Effector memory CD4-positive, alpha-beta T cell (primary cell): ENCODE measurements at regions not wholly inside any gene's neighbourhood (a gene's known extent, or its start where the extent isn't known, plus 50 kb on each side); places are given as distances from the start of the nearest gene placed in this dataset.

Source experiments
- DNase-seq, 3 donors: peaks; one replicate each; pipeline ENCODE4 v3.0.0-alpha.2; 2020
- H3K27ac ChIP-seq: 2 replicates; pipeline ENCODE4 v1.7.0; 2013; ENCODE audit warnings: mild to moderate bottlenecking, low read length, moderate library complexity; ENCODE audit not compliant: insufficient read depth, poor library complexity, severe bottlenecking
- H3K27me3 ChIP-seq: replicated peaks from 2 replicates; pipeline ENCODE4 v1.7.0; 2013; ENCODE audit warnings: mild to moderate bottlenecking, low read length; ENCODE audit not compliant: insufficient read depth, control insufficient read depth, poor library complexity, severe bottlenecking
- H3K36me3 ChIP-seq: 2 replicates; pipeline ENCODE4 v1.7.0; 2013; ENCODE audit warnings: mild to moderate bottlenecking, low read length, moderate library complexity; ENCODE audit not compliant: control insufficient read depth, insufficient read depth
- H3K4me1 ChIP-seq: 2 replicates; pipeline ENCODE4 v1.7.0; 2013; ENCODE audit warnings: low read length, mild to moderate bottlenecking; ENCODE audit not compliant: control insufficient read depth, insufficient read depth, poor library complexity, severe bottlenecking
- H3K4me3 ChIP-seq: 2 replicates; pipeline ENCODE4 v1.7.0; 2013; ENCODE audit warnings: low read length, low read depth, mild to moderate bottlenecking; ENCODE audit not compliant: insufficient read depth, poor library complexity, severe bottlenecking
- H3K9me3 ChIP-seq: 2 replicates; pipeline ENCODE4 v1.7.0; 2013; ENCODE audit warnings: mild to moderate bottlenecking, low read length, moderate library complexity; ENCODE audit not compliant: control insufficient read depth

- Histone ChIP-seq H3K9me3 (no peaks in the 10 kb centered on the region), H3K27me3 (no peaks in the 10 kb centered on the region), H3K36me3 (no peaks in the 10 kb centered on the region), H3K4me3 (no peak overlapping the region), H3K27ac (no peak overlapping the region), H3K4me1 (peaks cover 3% of the 10 kb centered on the region)
- peak in 2 of 3 donors; percentile 2 to 11 for DNase-seq
These were observed 345.0 kb downstream of the REEP3 start for GRCh38 chr10:63866075-63866746.

DNA sequence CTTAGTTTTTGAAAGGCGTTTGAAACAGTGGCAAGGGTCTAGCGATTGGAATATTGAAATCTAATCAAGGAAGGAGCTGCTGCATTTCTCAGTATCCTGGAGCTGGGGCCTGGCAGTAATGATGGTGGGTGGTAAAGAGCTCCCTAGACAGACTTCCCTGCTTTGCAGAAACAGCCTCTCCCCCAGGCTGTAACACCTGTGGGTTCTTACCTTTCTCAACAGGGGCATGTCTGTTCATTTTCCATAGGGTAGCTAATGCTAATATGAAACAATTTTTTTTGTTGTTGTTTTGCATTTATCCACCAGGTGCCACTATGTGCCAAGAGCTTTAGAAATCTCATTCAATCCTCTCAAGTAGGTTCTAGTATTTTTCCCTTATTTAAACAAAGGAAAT lies 345.5 kb downstream of the REEP3 start:
- Histone ChIP-seq H3K9me3 (no peaks in the 10 kb centered on the region), H3K4me1 (peaks cover 3% of the 10 kb centered on the region), H3K36me3 (no peaks in the 10 kb centered on the region), H3K4me3 (no peak overlapping the region), H3K27ac (no peak overlapping the region), H3K27me3 (no peaks in the 10 kb centered on the region)
- DNase-seq, result no peak

- no peaks in the 10 kb centered on the region for H3K27me3 ChIP-seq
- H3K4me1 ChIP-seq, result no peaks in the 10 kb centered on the region
- H3K36me3 ChIP-seq, result no peaks in the 10 kb centered on the region
- no peak overlapping the region for H3K27ac ChIP-seq
- no peak for DNase-seq
- no peak overlapping the region for H3K4me3 ChIP-seq
- no peaks in the 10 kb centered on the region for H3K9me3 ChIP-seq
These were observed 357.2 kb downstream of the REEP3 start for GRCh38 chr10:63878428-63878827.

DNA sequence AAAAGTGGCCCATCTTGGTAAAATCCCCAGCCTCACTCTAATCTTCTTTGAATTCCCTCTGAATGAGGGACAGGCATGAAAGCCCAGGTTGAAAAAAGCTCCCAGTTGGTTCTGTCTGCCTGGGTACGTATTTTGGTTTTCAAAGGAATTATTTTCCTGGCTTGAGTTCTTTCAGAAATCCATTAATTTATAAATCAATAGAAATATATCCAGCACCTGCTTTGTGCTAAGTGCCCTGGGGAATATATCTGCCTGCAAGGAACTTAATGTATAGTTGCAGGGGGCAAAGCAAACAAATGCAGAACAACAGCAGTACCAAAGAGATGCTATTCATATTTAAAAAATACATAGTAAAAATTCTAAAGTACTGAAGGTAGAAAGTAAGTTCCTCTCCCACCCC lies 362.7 kb downstream of the REEP3 start:
- no peaks in the 10 kb centered on the region for H3K4me1 ChIP-seq
- H3K27me3 ChIP-seq, result no peaks in the 10 kb centered on the region
- no peak overlapping the region for H3K27ac ChIP-seq
- no peaks in the 10 kb centered on the region for H3K9me3 ChIP-seq
- no peak overlapping the region for H3K4me3 ChIP-seq
- H3K36me3 ChIP-seq, result no peaks in the 10 kb centered on the region
- DNase-seq, result no peak

- H3K27ac ChIP-seq, result no peak overlapping the region
- no peak overlapping the region for H3K4me3 ChIP-seq
- DNase-seq, result no peak
- H3K9me3 ChIP-seq, result no peaks in the 10 kb centered on the region
- H3K4me1 ChIP-seq, result no peaks in the 10 kb centered on the region
- H3K27me3 ChIP-seq, result no peaks in the 10 kb centered on the region
- H3K36me3 ChIP-seq, result no peaks in the 10 kb centered on the region
These were observed 363.2 kb downstream of the REEP3 start for GRCh38 chr10:63884426-63884825.

GRCh38 chr10:63885156-63885555 lies 364.0 kb downstream of the REEP3 start:
- no peak overlapping the region for H3K27ac ChIP-seq
- no peak for DNase-seq
- H3K36me3 ChIP-seq, result no peaks in the 10 kb centered on the region
- no peaks in the 10 kb centered on the region for H3K27me3 ChIP-seq
- no peaks in the 10 kb centered on the region for H3K9me3 ChIP-seq
- no peak overlapping the region for H3K4me3 ChIP-seq
- no peaks in the 10 kb centered on the region for H3K4me1 ChIP-seq

GRCh38 chr10:63886281-63887022 lies 365.3 kb downstream of the REEP3 start:
- Histone ChIP-seq H3K4me3 (no peak overlapping the region), H3K36me3 (no peaks in the 10 kb centered on the region), H3K27ac (no peak overlapping the region), H3K27me3 (peaks cover 2% of the 10 kb centered on the region), H3K9me3 (no peaks in the 10 kb centered on the region), H3K4me1 (no peaks in the 10 kb centered on the region)
- no peak for DNase-seq

DNA sequence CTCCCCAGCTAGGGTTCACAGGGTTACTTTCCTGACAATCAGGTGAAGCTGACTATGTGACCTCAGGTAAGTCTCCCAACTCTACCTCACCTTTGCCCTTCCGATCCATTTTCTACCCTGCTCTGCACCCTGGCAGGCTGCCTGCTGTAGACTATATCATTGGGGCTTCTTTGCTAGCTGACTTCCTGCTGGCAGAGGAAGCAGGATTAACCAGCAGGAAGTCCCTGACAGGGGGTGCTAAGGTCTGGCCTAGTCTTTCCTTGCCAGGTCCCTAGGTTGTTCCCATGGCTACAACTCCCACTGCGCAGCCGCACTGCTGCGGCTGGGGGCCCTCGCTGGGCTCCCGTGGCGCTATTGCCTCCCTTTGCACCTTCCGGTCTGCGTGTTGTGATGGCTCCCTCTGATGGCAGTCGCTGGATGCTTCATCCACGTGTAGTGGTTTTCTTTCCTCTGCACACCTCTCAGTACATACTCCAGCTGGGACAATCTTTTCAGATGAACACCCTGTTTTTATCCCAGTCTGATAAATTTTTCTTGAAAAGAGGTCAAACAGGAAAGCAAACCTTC lies 365.9 kb downstream of the REEP3 start:
- no peak overlapping the region for H3K27ac ChIP-seq
- H3K27me3 ChIP-seq, result peaks cover 2% of the 10 kb centered on the region
- H3K4me3 ChIP-seq, result no peak overlapping the region
- H3K36me3 ChIP-seq, result no peaks in the 10 kb centered on the region
- no peak for DNase-seq
- H3K4me1 ChIP-seq, result no peaks in the 10 kb centered on the region
- H3K9me3 ChIP-seq, result no peaks in the 10 kb centered on the region

GRCh38 chr10:63887600-63888370 lies 366.6 kb downstream of the REEP3 start:
- no peak for DNase-seq
- Histone ChIP-seq H3K9me3 (no peaks in the 10 kb centered on the region), H3K27me3 (peaks cover 2% of the 10 kb centered on the region), H3K4me3 (no peak overlapping the region), H3K4me1 (no peaks in the 10 kb centered on the region), H3K27ac (no peak overlapping the region), H3K36me3 (no peaks in the 10 kb centered on the region)

GRCh38 chr10:63889803-63890202 lies 368.6 kb downstream of the REEP3 start:
- Histone ChIP-seq H3K36me3 (no peaks in the 10 kb centered on the region), H3K4me1 (no peaks in the 10 kb centered on the region), H3K27ac (no peak overlapping the region), H3K4me3 (no peak overlapping the region), H3K27me3 (peaks cover 2% of the 10 kb centered on the region), H3K9me3 (no peaks in the 10 kb centered on the region)
- no peak for DNase-seq
